ENCODE measurements at regions not wholly inside any gene's neighbourhood (a gene's known extent, or its start where the extent isn't known, plus 50 kb on each side); places are given as distances from the start of the nearest gene placed in this dataset.

- no peak for DNase-seq (ENCODE audit: low read depth)
Measured at GRCh38 chr3:152516216-152516615, 247.5 kb downstream of the MBNL1 start.

GRCh38 chr3:152517502-152517901 is 248.8 kb downstream of the MBNL1 start:
- no peak for DNase-seq (ENCODE audit: low read depth)

GRCh38 chr3:152518346-152518745 is 249.6 kb downstream of the MBNL1 start:
- DNase-seq (ENCODE audit: low read depth): no peak

GRCh38 chr3:152519376-152519775 is 250.6 kb downstream of the MBNL1 start:
- DNase-seq (ENCODE audit: low read depth): no peak

- no peak for DNase-seq (ENCODE audit: low read depth)
Measured at GRCh38 chr3:152522036-152522435, 253.3 kb downstream of the MBNL1 start.

- peak; percentile 29 for DNase-seq (ENCODE audit: low read depth)
Measured at GRCh38 chr3:152524198-152525140, 255.7 kb downstream of the MBNL1 start.

- no peak for DNase-seq (ENCODE audit: low read depth)
Measured at GRCh38 chr3:152531717-152532116, 263.0 kb downstream of the MBNL1 start.

GRCh38 chr3:152538518-152538917 is 269.8 kb downstream of the MBNL1 start:
- no peak for DNase-seq (ENCODE audit: low read depth)

GRCh38 chr3:152539191-152539764 is 270.5 kb downstream of the MBNL1 start:
- DNase-seq (ENCODE audit: low read depth): no peak

GRCh38 chr3:152540120-152540519 is 271.4 kb downstream of the MBNL1 start:
- no peak for DNase-seq (ENCODE audit: low read depth)

- DNase-seq (ENCODE audit: low read depth): no peak
Measured at GRCh38 chr3:152547153-152547552, 278.4 kb downstream of the MBNL1 start.

- no peak for DNase-seq (ENCODE audit: low read depth)
Measured at GRCh38 chr3:152549263-152549662, 280.5 kb downstream of the MBNL1 start.

GRCh38 chr3:152550284-152550683 is 281.6 kb downstream of the MBNL1 start:
- no peak for DNase-seq (ENCODE audit: low read depth)

- no peak for DNase-seq (ENCODE audit: low read depth)
Measured at GRCh38 chr3:152554980-152555379, 280.0 kb upstream of the P2RY1 start.

GRCh38 chr3:152555666-152556291 is 279.2 kb upstream of the P2RY1 start:
- DNase-seq (ENCODE audit: low read depth): no peak

GRCh38 chr3:152556731-152557254 is 278.1 kb upstream of the P2RY1 start:
- DNase-seq (ENCODE audit: low read depth): no peak

GRCh38 chr3:152557302-152557999 is 277.5 kb upstream of the P2RY1 start:
- no peak for DNase-seq (ENCODE audit: low read depth)

- no peak for DNase-seq (ENCODE audit: low read depth)
Measured at GRCh38 chr3:152558386-152558785, 276.5 kb upstream of the P2RY1 start.

- no peak for DNase-seq (ENCODE audit: low read depth)
Measured at GRCh38 chr3:152559246-152559645, 275.7 kb upstream of the P2RY1 start.

GRCh38 chr3:152564459-152564858 is 270.5 kb upstream of the P2RY1 start:
- DNase-seq (ENCODE audit: low read depth): no peak

- peak; percentile 6 for DNase-seq (ENCODE audit: low read depth)
Measured at GRCh38 chr3:152574461-152575079, 260.4 kb upstream of the P2RY1 start.

- no peak for DNase-seq (ENCODE audit: low read depth)
Measured at GRCh38 chr3:152578769-152579168, 256.2 kb upstream of the P2RY1 start.

Data from stimulated activated CD4-positive, alpha-beta T cell treated with anti-CD3 and anti-CD28 coated beads, Interleukin-2, amount 100 ng/mL, for 4 hours (primary cell).